ENCODE measurements at regions not wholly inside any gene's neighbourhood (a gene's known extent, or its start where the extent isn't known, plus 50 kb on each side); places are given as distances from the start of the nearest gene placed in this dataset.

GRCh38 chr2:8414946-8415879 lies 266.6 kb upstream of the ID2 start:
- Histone ChIP-seq H4K91ac (ENCODE audit: insufficient read length, low read depth, low read length) (no peak overlapping the region), H2BK20ac (ENCODE audit: low read depth, low read length, poor library complexity, severe bottlenecking) (no peak overlapping the region), H3K56ac (ENCODE audit: insufficient read length, low read depth, low read length) (no peak overlapping the region), H2BK12ac (ENCODE audit: insufficient read length, low read depth, low read length) (no peak overlapping the region), H3K27me3 (ENCODE audit: insufficient read depth, low read length) (no peaks in the 10 kb centered on the region), H3K18ac (ENCODE audit: insufficient read length, low read depth, low read length) (no peak overlapping the region), H4K8ac (replicated peaks; ENCODE audit: insufficient read length, low read depth, low read length) (no peak overlapping the region), H2BK120ac (ENCODE audit: low read depth, low read length, poor library complexity, severe bottlenecking) (no peak overlapping the region), H3K14ac (ENCODE audit: insufficient read depth, low read length) (no peak overlapping the region), H2AFZ (ENCODE audit: low read length) (no peak overlapping the region), H4K5ac (ENCODE audit: insufficient read length, low read depth, low read length) (no peak overlapping the region), H3K9ac (ENCODE audit: extremely low read depth, insufficient read length, low read length) (no peak overlapping the region), H3K27ac (ENCODE audit: insufficient read length, low read depth, low read length) (no peak overlapping the region), H4K20me1 (ENCODE audit: control insufficient read depth, insufficient read depth, insufficient read length) (no peaks in the 10 kb centered on the region), H2BK5ac (ENCODE audit: insufficient read length, low read length) (no peak overlapping the region), H3K23me2 (ENCODE audit: insufficient read length, low read depth, low read length, poor library complexity, severe bottlenecking) (no peaks in the 10 kb centered on the region), H3K79me2 (ENCODE audit: insufficient read depth, low read length) (no peaks in the 10 kb centered on the region), H3K4ac (ENCODE audit: low read depth, low read length) (no peak overlapping the region), H3T11ph (ENCODE audit: low read length) (no peak overlapping the region), H3K79me1 (ENCODE audit: insufficient read depth, low read depth, low read length, poor library complexity, severe bottlenecking) (no peaks in the 10 kb centered on the region), H3K4me1 (ENCODE audit: insufficient read depth, low read length) (no peaks in the 10 kb centered on the region), H3K4me2 (ENCODE audit: insufficient read depth, insufficient read length, low read length) (no peak overlapping the region), H3K23ac (ENCODE audit: insufficient read length, low read depth, low read length) (no peak overlapping the region), H3K9me3 (ENCODE audit: control insufficient read depth, low read depth, low read length) (no peaks in the 10 kb centered on the region), H2AK5ac (ENCODE audit: insufficient read length, low read length) (no peak overlapping the region), H2BK15ac (ENCODE audit: low read depth, low read length) (no peak overlapping the region)
- peaks cover 9 to 10% of the 10 kb centered on the region in 2 experiments for H3K4me1 Mint-ChIP-seq
- no CpG with 5 or more reads among the region's 13 CpGs for WGBS (ENCODE audit: extremely low coverage, insufficient read length, low lambda C conversion rate)
- H3K36me3 Mint-ChIP-seq (ENCODE audit: insufficient read depth in 1 of 3, low read depth in 3 of 3) = no peaks in the 10 kb centered on the region; a peak in 1 of 7 replicates
- no peak overlapping the region; a peak in 1 of 7 replicates for H3K27ac Mint-ChIP-seq
- no peak for TF ChIP-seq CTCF (conservative IDR thresholded peaks at IDR 0.05)
- H3K9me3 Mint-ChIP-seq = no peaks in the 10 kb centered on the region
- no peak for DNase-seq
- H3K27me3 Mint-ChIP-seq (ENCODE audit: low read depth) = peaks cover 4% of the 10 kb centered on the region
- H3K4me3 Mint-ChIP-seq = no peak overlapping the region

Measured in H9 (cell line).